ENCODE measurements at regions not wholly inside any gene's neighbourhood (a gene's known extent, or its start where the extent isn't known, plus 50 kb on each side); places are given as distances from the start of the nearest gene placed in this dataset.

- TF ChIP-seq, protein P1, sequence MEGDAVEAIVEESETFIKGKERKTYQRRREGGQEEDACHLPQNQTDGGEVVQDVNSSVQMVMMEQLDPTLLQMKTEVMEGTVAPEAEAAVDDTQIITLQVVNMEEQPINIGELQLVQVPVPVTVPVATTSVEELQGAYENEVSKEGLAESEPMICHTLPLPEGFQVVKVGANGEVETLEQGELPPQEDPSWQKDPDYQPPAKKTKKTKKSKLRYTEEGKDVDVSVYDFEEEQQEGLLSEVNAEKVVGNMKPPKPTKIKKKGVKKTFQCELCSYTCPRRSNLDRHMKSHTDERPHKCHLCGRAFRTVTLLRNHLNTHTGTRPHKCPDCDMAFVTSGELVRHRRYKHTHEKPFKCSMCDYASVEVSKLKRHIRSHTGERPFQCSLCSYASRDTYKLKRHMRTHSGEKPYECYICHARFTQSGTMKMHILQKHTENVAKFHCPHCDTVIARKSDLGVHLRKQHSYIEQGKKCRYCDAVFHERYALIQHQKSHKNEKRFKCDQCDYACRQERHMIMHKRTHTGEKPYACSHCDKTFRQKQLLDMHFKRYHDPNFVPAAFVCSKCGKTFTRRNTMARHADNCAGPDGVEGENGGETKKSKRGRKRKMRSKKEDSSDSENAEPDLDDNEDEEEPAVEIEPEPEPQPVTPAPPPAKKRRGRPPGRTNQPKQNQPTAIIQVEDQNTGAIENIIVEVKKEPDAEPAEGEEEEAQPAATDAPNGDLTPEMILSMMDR (IDR thresholded peaks at IDR 0.05; ENCODE audit: borderline replicate concordance, control extremely low read depth, extremely low read depth, insufficient read depth, missing control alignments) = no peak
- in situ Hi-C loops (cut with MboI; ENCODE audit: low sequenced_read_pairs, unreplicated experiment) = no loop called here
- no peak for DNase-seq (ENCODE audit: low spot score)
These were observed 53.0 kb downstream of the RASSF10 start for GRCh38 chr11:13062115-13062514.

DNA sequence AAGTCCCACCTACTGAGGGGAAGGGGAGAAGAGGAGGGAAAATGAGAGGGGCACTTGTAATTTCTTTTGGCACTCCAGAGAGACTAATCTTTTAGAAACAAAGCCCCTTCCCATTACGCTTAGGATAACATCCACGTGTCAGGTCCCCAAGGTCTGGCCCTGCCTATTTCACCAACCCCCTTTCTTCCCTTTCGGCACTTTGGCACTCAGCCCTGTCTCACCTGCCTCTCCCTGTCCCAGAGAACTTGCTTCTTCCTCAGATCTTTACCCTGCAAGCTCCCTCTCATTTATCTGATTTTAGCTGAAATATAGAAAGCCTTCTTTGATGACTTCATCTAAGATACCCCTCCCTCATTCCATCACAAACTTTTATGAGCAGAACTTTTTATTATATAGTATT, 55.5 kb downstream of the RASSF10 start:
- TF ChIP-seq, protein P1 (IDR thresholded peaks at IDR 0.05; ENCODE audit: borderline replicate concordance, control extremely low read depth, extremely low read depth, insufficient read depth, missing control alignments) = no peak
- in situ Hi-C loops (cut with MboI; ENCODE audit: low sequenced_read_pairs, unreplicated experiment) = no loop called here
- DNase-seq (ENCODE audit: low spot score) = no peak

- no peak for DNase-seq (ENCODE audit: low spot score)
- in situ Hi-C loops (cut with MboI; ENCODE audit: low sequenced_read_pairs, unreplicated experiment) = no loop called here
- TF ChIP-seq, protein P1 (IDR thresholded peaks at IDR 0.05; ENCODE audit: borderline replicate concordance, control extremely low read depth, extremely low read depth, insufficient read depth, missing control alignments) = no peak
These were observed 56.2 kb downstream of the RASSF10 start for GRCh38 chr11:13065200-13065787.

DNA sequence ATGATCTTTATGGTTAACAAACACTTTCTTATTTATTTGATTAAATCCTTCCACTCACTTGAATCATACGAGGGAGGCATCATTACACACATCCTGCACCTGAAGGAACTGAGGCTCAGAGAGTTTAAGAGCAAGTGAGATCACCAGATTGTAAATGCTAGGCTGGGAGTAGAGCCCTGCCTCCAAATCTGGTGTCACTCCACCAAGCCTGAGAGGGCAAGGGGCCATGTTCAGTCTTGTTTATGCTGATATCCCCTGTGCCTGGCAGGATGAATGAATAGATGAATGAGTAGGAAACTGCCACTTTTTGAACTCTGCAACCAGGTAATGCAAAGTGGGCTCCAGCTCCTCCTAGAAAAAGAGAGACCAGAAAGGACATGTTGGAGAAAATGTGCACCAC, 59.1 kb downstream of the RASSF10 start:
- in situ Hi-C loops (cut with MboI; ENCODE audit: low sequenced_read_pairs, unreplicated experiment) = no loop called here
- TF ChIP-seq, protein P1 (IDR thresholded peaks at IDR 0.05; ENCODE audit: borderline replicate concordance, control extremely low read depth, extremely low read depth, insufficient read depth, missing control alignments) = no peak
- no peak for DNase-seq (ENCODE audit: low spot score)

GRCh38 chr11:13073119-13073981, 64.2 kb downstream of the RASSF10 start:
- no peak for DNase-seq (ENCODE audit: low spot score)
- TF ChIP-seq, protein P1 (IDR thresholded peaks at IDR 0.05; ENCODE audit: borderline replicate concordance, control extremely low read depth, extremely low read depth, insufficient read depth, missing control alignments) = no peak
- in situ Hi-C loops (cut with MboI; ENCODE audit: low sequenced_read_pairs, unreplicated experiment) = no loop called here

GRCh38 chr11:13074714-13075464, 65.8 kb downstream of the RASSF10 start:
- in situ Hi-C loops (cut with MboI; ENCODE audit: low sequenced_read_pairs, unreplicated experiment) = no loop called here
- TF ChIP-seq, protein P1 (IDR thresholded peaks at IDR 0.05; ENCODE audit: borderline replicate concordance, control extremely low read depth, extremely low read depth, insufficient read depth, missing control alignments) = no peak
- no peak for DNase-seq (ENCODE audit: low spot score)
